ENCODE measurements at regions not wholly inside any gene's neighbourhood (a gene's known extent, or its start where the extent isn't known, plus 50 kb on each side); places are given as distances from the start of the nearest gene placed in this dataset.

GRCh38 chr17:77442976-77443747 lies 302.4 kb downstream of the SEC14L1 start:
- TF ChIP-seq TEAD4 (IDR thresholded peaks at IDR 0.05) = no peak
- TF ChIP-seq RAD21 (IDR thresholded peaks at IDR 0.05; ENCODE audit: low read depth) = no peak
- no peak for TF ChIP-seq CEBPB (IDR thresholded peaks at IDR 0.05)
- no peak for TF ChIP-seq EP300 (IDR thresholded peaks at IDR 0.05; ENCODE audit: borderline replicate concordance)
- TF ChIP-seq USF1 (IDR thresholded peaks at IDR 0.05) = no peak
- no peak for TF ChIP-seq ZBTB7A (IDR thresholded peaks at IDR 0.05; ENCODE audit: low read depth)
- TF ChIP-seq TAF1 (IDR thresholded peaks at IDR 0.05; ENCODE audit: low read depth) = no peak
- TF ChIP-seq, protein P1, sequence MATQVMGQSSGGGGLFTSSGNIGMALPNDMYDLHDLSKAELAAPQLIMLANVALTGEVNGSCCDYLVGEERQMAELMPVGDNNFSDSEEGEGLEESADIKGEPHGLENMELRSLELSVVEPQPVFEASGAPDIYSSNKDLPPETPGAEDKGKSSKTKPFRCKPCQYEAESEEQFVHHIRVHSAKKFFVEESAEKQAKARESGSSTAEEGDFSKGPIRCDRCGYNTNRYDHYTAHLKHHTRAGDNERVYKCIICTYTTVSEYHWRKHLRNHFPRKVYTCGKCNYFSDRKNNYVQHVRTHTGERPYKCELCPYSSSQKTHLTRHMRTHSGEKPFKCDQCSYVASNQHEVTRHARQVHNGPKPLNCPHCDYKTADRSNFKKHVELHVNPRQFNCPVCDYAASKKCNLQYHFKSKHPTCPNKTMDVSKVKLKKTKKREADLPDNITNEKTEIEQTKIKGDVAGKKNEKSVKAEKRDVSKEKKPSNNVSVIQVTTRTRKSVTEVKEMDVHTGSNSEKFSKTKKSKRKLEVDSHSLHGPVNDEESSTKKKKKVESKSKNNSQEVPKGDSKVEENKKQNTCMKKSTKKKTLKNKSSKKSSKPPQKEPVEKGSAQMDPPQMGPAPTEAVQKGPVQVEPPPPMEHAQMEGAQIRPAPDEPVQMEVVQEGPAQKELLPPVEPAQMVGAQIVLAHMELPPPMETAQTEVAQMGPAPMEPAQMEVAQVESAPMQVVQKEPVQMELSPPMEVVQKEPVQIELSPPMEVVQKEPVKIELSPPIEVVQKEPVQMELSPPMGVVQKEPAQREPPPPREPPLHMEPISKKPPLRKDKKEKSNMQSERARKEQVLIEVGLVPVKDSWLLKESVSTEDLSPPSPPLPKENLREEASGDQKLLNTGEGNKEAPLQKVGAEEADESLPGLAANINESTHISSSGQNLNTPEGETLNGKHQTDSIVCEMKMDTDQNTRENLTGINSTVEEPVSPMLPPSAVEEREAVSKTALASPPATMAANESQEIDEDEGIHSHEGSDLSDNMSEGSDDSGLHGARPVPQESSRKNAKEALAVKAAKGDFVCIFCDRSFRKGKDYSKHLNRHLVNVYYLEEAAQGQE (IDR thresholded peaks at IDR 0.05; ENCODE audit: low read depth) = no peak
- TF ChIP-seq FOXM1 (IDR thresholded peaks at IDR 0.05; ENCODE audit: borderline replicate concordance, low read depth) = no peak
- TF ChIP-seq YY1 (IDR thresholded peaks at IDR 0.05; ENCODE audit: low read depth) = no peak
- no peak for TF ChIP-seq EGR1 (IDR thresholded peaks at IDR 0.05)
- TF ChIP-seq CREB1 (IDR thresholded peaks at IDR 0.05; ENCODE audit: low read depth) = no peak
- TF ChIP-seq NFIC (IDR thresholded peaks at IDR 0.05) = no peak
- no peak for TF ChIP-seq TCF12 (IDR thresholded peaks at IDR 0.05; ENCODE audit: low read depth)
- no peak for TF ChIP-seq MAX (IDR thresholded peaks at IDR 0.05)

DNA sequence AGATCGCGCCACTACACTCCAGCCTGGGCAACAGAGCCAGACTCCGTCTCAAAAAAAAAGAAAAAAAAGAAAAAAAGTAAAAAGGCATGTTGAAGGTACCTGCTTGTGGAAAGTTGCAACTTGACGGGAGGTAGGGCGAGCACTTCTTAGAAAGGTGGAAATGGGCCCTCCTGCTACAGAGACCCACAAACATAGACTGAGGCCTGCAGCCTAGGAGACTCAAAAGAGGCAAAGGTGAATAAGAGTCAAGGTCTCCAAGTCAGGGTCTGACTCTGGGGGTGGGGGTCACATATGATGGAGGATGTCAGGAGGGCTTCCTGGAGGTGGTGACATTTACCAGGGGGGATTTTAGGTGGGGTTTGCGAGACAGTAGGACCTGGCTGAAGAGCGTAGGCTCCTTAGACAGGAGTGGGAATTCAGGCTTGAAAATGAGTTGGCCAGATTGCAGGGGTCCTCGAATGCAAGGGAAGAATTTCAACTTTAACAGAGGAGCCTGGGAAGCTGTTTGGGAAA lies 303.0 kb downstream of the SEC14L1 start:
- TF ChIP-seq CREB1 (IDR thresholded peaks at IDR 0.05; ENCODE audit: low read depth) (no peak), TAF1 (IDR thresholded peaks at IDR 0.05; ENCODE audit: low read depth) (no peak), TEAD4 (IDR thresholded peaks at IDR 0.05) (no peak), NFIC (IDR thresholded peaks at IDR 0.05) (no peak), CEBPB (IDR thresholded peaks at IDR 0.05) (no peak), TCF12 (IDR thresholded peaks at IDR 0.05; ENCODE audit: low read depth) (no peak), EP300 (IDR thresholded peaks at IDR 0.05; ENCODE audit: borderline replicate concordance) (no peak), YY1 (IDR thresholded peaks at IDR 0.05; ENCODE audit: low read depth) (no peak), MAX (IDR thresholded peaks at IDR 0.05) (no peak), RAD21 (IDR thresholded peaks at IDR 0.05; ENCODE audit: low read depth) (no peak), FOXM1 (IDR thresholded peaks at IDR 0.05; ENCODE audit: borderline replicate concordance, low read depth) (no peak)
- TF ChIP-seq, protein P1 (IDR thresholded peaks at IDR 0.05; ENCODE audit: low read depth) = no peak

DNA sequence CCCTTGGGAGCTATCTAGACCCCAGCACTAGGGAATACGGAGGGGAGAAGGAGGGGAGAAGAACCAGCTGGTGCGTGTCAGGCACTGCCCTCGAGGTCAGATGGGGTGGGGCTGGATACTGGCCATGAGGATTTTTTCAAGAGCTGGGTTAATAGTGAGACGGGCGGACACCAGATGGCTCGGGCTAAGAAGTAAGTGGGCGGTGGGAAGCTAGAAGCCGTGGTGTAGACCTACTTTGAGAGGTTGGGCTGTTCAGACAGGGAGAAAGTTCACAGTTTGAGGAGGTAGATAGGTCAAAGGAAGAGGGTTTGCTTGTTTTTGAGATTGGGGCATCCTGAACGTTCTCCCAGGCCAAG lies 303.8 kb downstream of the SEC14L1 start:
- TF ChIP-seq ZBTB7A (IDR thresholded peaks at IDR 0.05; ENCODE audit: low read depth) = no peak
- no peak for TF ChIP-seq EP300 (IDR thresholded peaks at IDR 0.05; ENCODE audit: borderline replicate concordance)
- no peak for TF ChIP-seq USF1 (IDR thresholded peaks at IDR 0.05)
- no peak for TF ChIP-seq NFIC (IDR thresholded peaks at IDR 0.05)
- TF ChIP-seq EGR1 (IDR thresholded peaks at IDR 0.05) = no peak
- TF ChIP-seq CREB1 (IDR thresholded peaks at IDR 0.05; ENCODE audit: low read depth) = no peak
- no peak for TF ChIP-seq RAD21 (IDR thresholded peaks at IDR 0.05; ENCODE audit: low read depth)
- TF ChIP-seq MAX (IDR thresholded peaks at IDR 0.05) = no peak
- TF ChIP-seq TAF1 (IDR thresholded peaks at IDR 0.05; ENCODE audit: low read depth) = no peak
- TF ChIP-seq, protein P1 (IDR thresholded peaks at IDR 0.05; ENCODE audit: low read depth) = no peak
- TF ChIP-seq YY1 (IDR thresholded peaks at IDR 0.05; ENCODE audit: low read depth) = no peak
- no peak for TF ChIP-seq TCF12 (IDR thresholded peaks at IDR 0.05; ENCODE audit: low read depth)
- no peak for TF ChIP-seq FOXM1 (IDR thresholded peaks at IDR 0.05; ENCODE audit: borderline replicate concordance, low read depth)
- no peak for TF ChIP-seq CEBPB (IDR thresholded peaks at IDR 0.05)
- no peak for TF ChIP-seq TEAD4 (IDR thresholded peaks at IDR 0.05)

Measured in Ishikawa (cell line).